Neural progenitor cell (in vitro differentiated cells): ENCODE measurements at regions not wholly inside any gene's neighbourhood (a gene's known extent, or its start where the extent isn't known, plus 50 kb on each side); places are given as distances from the start of the nearest gene placed in this dataset.
A peak's percentile ranks its signal among the peaks of the same experiment; 100 is the strongest.

Source experiments
- DNase-seq: peaks from one replicate; pipeline ENCODE4 v3.0.0-alpha.2; 2016; ENCODE audit warnings: low spot score
- H2AFZ ChIP-seq: fragments of 200-600 bp; sonication (generic); replicated peaks from 2 replicates; pipeline ENCODE4 v1.6.1; 2016; ENCODE audit warnings: antibody characterized with exemption
- H3F3A ChIP-seq: fragments of 200-600 bp; sonication (generic); 2 replicates; pipeline ENCODE4 v1.6.1; 2016; ENCODE audit warnings: antibody characterized with exemption, low read depth
- H3K27ac ChIP-seq: fragments of 200-600 bp; sonication (generic); 2 replicates; pipeline ENCODE4 v1.5.1; 2016; ENCODE audit warnings: mild to moderate bottlenecking
- H3K27me3 ChIP-seq: fragments of 200-600 bp; sonication (generic); 2 replicates; pipeline ENCODE4 v1.6.1; 2016; ENCODE audit warnings: mild to moderate bottlenecking, moderate library complexity
- H3K36me3 ChIP-seq: fragments of 200-600 bp; sonication (generic); 2 replicates; pipeline ENCODE4 v1.5.1; 2016
- H3K4me1 ChIP-seq: fragments of 200-600 bp; sonication (generic); 2 replicates; pipeline ENCODE4 v1.6.1; 2016; ENCODE audit warnings: mixed run types
- H3K4me2 ChIP-seq: fragments of 200-600 bp; sonication (generic); 2 replicates; pipeline ENCODE4 v1.6.1; 2016
- H3K4me3 ChIP-seq: fragments of 200-600 bp; sonication (generic); 2 replicates; pipeline ENCODE4 v1.5.1; 2016
- H3K79me2 ChIP-seq: fragments of 200-600 bp; sonication (generic); 2 replicates; pipeline ENCODE4 v1.6.1; 2016; ENCODE audit warnings: low read depth
- H3K9ac ChIP-seq: fragments of 200-600 bp; sonication (generic); 2 replicates; pipeline ENCODE4 v1.6.1; 2016
- H3K9me3 ChIP-seq: fragments of 200-600 bp; sonication (generic); 2 replicates; pipeline ENCODE4 v1.5.1; 2016; ENCODE audit warnings: low read depth
- H4K20me1 ChIP-seq: fragments of 200-600 bp; sonication (generic); 2 replicates; pipeline ENCODE4 v1.6.1; 2016; ENCODE audit warnings: low read depth
- H3K27ac Mint-ChIP-seq: 3 replicates; pipeline ENCODE4 v1.8.0; 2021; ENCODE audit warnings: mixed read lengths
- H3K27me3 Mint-ChIP-seq: 2 replicates; pipeline ENCODE4 v1.8.0; 2022; ENCODE audit warnings: low read depth, mild to moderate bottlenecking, inconsistent platforms, moderate library complexity, mixed read lengths; ENCODE audit not compliant: insufficient read depth
- H3K36me3 Mint-ChIP-seq: 3 replicates; pipeline ENCODE4 v1.8.0; 2021; ENCODE audit warnings: mixed read lengths
- H3K4me1 Mint-ChIP-seq: 3 replicates; pipeline ENCODE4 v1.8.0; 2021; ENCODE audit warnings: mixed read lengths
- H3K4me3 Mint-ChIP-seq: 3 replicates; pipeline ENCODE4 v1.8.0; 2021; ENCODE audit warnings: mild to moderate bottlenecking, moderate library complexity, mixed read lengths
- H3K9me3 Mint-ChIP-seq: 3 replicates; pipeline ENCODE4 v1.8.0; 2020; ENCODE audit warnings: mixed read lengths
- CTCF ChIP-seq: fragments of 200-600 bp; sonication (generic); IDR thresholded peaks from 2 replicates; pipeline ENCODE4 v1.5.1; 2017; ENCODE audit warnings: antibody characterized with exemption, mild to moderate bottlenecking
- EZH2 ChIP-seq: fragments of 200-600 bp; sonication (generic); IDR thresholded peaks from 2 replicates; pipeline ENCODE4 v1.6.1; 2017; ENCODE audit warnings: antibody characterized with exemption, mild to moderate bottlenecking, moderate library complexity
- EZH2phosphoT487 ChIP-seq: fragments of 200-600 bp; sonication (generic); IDR thresholded peaks from 2 replicates; pipeline ENCODE4 v1.6.1; 2017; ENCODE audit warnings: antibody characterized with exemption

- H3K4me1 Mint-ChIP-seq: peaks cover 58% of the 10 kb centered on the region
- peaks cover 5% of the 10 kb centered on the region for H3K27me3 Mint-ChIP-seq
- Histone ChIP-seq H4K20me1 (no peaks in the 10 kb centered on the region), H3K9ac (no peak overlapping the region), H3F3A (peaks cover 26% of the 10 kb centered on the region), H3K4me2 (peak overlapping the region; percentile 15), H3K4me3 (no peak overlapping the region), H3K9me3 (no peaks in the 10 kb centered on the region), H3K36me3 (no peaks in the 10 kb centered on the region), H3K79me2 (no peaks in the 10 kb centered on the region), H3K27ac (no peak overlapping the region), H2AFZ (no peak overlapping the region), H3K4me1 (peaks cover 57% of the 10 kb centered on the region), H3K27me3 (no peaks in the 10 kb centered on the region)
- no peaks in the 10 kb centered on the region for H3K9me3 Mint-ChIP-seq
- H3K4me3 Mint-ChIP-seq: no peak overlapping the region
- no peaks in the 10 kb centered on the region for H3K36me3 Mint-ChIP-seq
- TF ChIP-seq EZH2phosphoT487: no peak
- TF ChIP-seq CTCF: no peak
- no peak for TF ChIP-seq EZH2
- H3K27ac Mint-ChIP-seq: no peak overlapping the region
- peak; percentile 47 for DNase-seq
Measured at GRCh38 chr10:78359640-78360091, 326.0 kb downstream of the RPS24 start.

GRCh38 chr10:78360284-78360683 is 326.6 kb downstream of the RPS24 start:
- peaks cover 57% of the 10 kb centered on the region for H3K4me1 ChIP-seq
- TF ChIP-seq EZH2phosphoT487 (no peak), CTCF (no peak), EZH2 (no peak)
- no peak for DNase-seq
- Mint-ChIP-seq H3K4me1 (peaks cover 60% of the 10 kb centered on the region), H3K27ac (peak overlapping the region; percentile 77), H3K4me3 (no peak overlapping the region), H3K9me3 (no peaks in the 10 kb centered on the region), H3K27me3 (peaks cover 7% of the 10 kb centered on the region), H3K36me3 (no peaks in the 10 kb centered on the region)
- H3K27me3 ChIP-seq: no peaks in the 10 kb centered on the region
- peaks cover 26% of the 10 kb centered on the region for H3F3A ChIP-seq
- no peak overlapping the region for H3K4me2 ChIP-seq
- H3K79me2 ChIP-seq: no peaks in the 10 kb centered on the region
- H2AFZ ChIP-seq: no peak overlapping the region
- H3K4me3 ChIP-seq: no peak overlapping the region
- no peak overlapping the region for H3K27ac ChIP-seq
- H3K9me3 ChIP-seq: no peaks in the 10 kb centered on the region
- no peaks in the 10 kb centered on the region for H3K36me3 ChIP-seq
- H3K9ac ChIP-seq: no peak overlapping the region
- H4K20me1 ChIP-seq: no peaks in the 10 kb centered on the region

GRCh38 chr10:78361031-78361430 is 327.4 kb downstream of the RPS24 start:
- Mint-ChIP-seq H3K36me3 (no peaks in the 10 kb centered on the region), H3K9me3 (no peaks in the 10 kb centered on the region), H3K27me3 (peaks cover 7% of the 10 kb centered on the region), H3K27ac (no peak overlapping the region), H3K4me1 (peaks cover 64% of the 10 kb centered on the region), H3K4me3 (no peak overlapping the region)
- H3K79me2 ChIP-seq: no peaks in the 10 kb centered on the region
- H3K9me3 ChIP-seq: no peaks in the 10 kb centered on the region
- H3F3A ChIP-seq: peaks cover 26% of the 10 kb centered on the region
- no peak overlapping the region for H3K4me2 ChIP-seq
- H3K9ac ChIP-seq: no peak overlapping the region
- DNase-seq: no peak
- peaks cover 59% of the 10 kb centered on the region for H3K4me1 ChIP-seq
- H4K20me1 ChIP-seq: no peaks in the 10 kb centered on the region
- no peaks in the 10 kb centered on the region for H3K27me3 ChIP-seq
- no peak overlapping the region for H2AFZ ChIP-seq
- no peak overlapping the region for H3K4me3 ChIP-seq
- TF ChIP-seq EZH2phosphoT487 (no peak), CTCF (no peak), EZH2 (no peak)
- H3K27ac ChIP-seq: no peak overlapping the region
- H3K36me3 ChIP-seq: no peaks in the 10 kb centered on the region
